Pancreas (tissue), 10 donors: ENCODE measurements at regions not wholly inside any gene's neighbourhood (a gene's known extent, or its start where the extent isn't known, plus 50 kb on each side); places are given as distances from the start of the nearest gene placed in this dataset.

Experiments used
- ATAC-seq, 4 donors: fragments of 200-7000 bp; cut with Tn5 transposase; one replicate each; pipeline versions ENCODE4 v1.8.0 to v1.9.1; 2020; ENCODE audit warnings: mild to moderate bottlenecking in 4 of 4, moderate library complexity in 4 of 4
- DNase-seq, 6 donors: peaks; one replicate each; pipeline ENCODE4 v3.0.0-alpha.2; 2020
- FAIRE-seq: peaks from 2 replicates; lab custom pipeline; 2012; peaks lifted over from hg19 to GRCh38; lab: Jason Lieb, UNC
- H3K27ac ChIP-seq, 4 donors: fragments of 200-600 bp; sonication (generic); 1 replicate in 3 of 4; 2 replicates in 1 of 4; pipeline versions ENCODE4 v1.5.0 to v1.8.0; 2020
- H3K27me3 ChIP-seq, 4 donors: fragments of 200-600 bp; one replicate each; pipeline ENCODE4 v1.8.0; 2021
- H3K36me3 ChIP-seq, 3 donors: fragments of 200-600 bp; sonication (generic) in 1 of 3; one replicate each; pipeline versions ENCODE4 v1.5.0 to v1.8.0; 2020 to 2021
- H3K4me1 ChIP-seq, 3 donors: fragments of 200-600 bp; one replicate each; pipeline ENCODE4 v1.8.0; 2021
- H3K4me3 ChIP-seq, 4 donors: fragments of 200-600 bp; sonication (generic) in 2 of 4; one replicate each; pipeline versions ENCODE4 v1.5.0 to v1.8.0; 2020 to 2021
- H3K9me3 ChIP-seq, 4 donors: fragments of 200-600 bp; one replicate each; pipeline ENCODE4 v1.8.0; 2021
- CTCF ChIP-seq, 4 donors: fragments of 200-600 bp; sonication (generic) in 3 of 4; IDR thresholded peaks; one replicate each; pipeline versions ENCODE4 v1.5.0 to v1.8.0; 2021; ENCODE audit warnings: antibody characterized with exemption in 4 of 4
- WGBS, 2 donors: extraction: QIAGEN DNeasy Blood & Tissue Kit; methylation state at CpG; one replicate each; pipeline ENCODE4 v1.1.7; 2013; 5-methylcytosine and 5-hydroxymethylcytosine counted together
- intact Hi-C, 3 donors: fragments of 100-400 bp; cut with DNase I; formaldehyde crosslinking; loops; one replicate each; pipeline versions ENCODE4 v1.11.1 to v1.14.2; 2022
- donor health status: healthy with polysubstance abuse.
- donor health status: DM: no; HTN: no; CAD: no; lungs with moderate emphysema.
- donor health status: DM: no; HTN: no; CAD: no.
- donor health status: control.
- donor health status: control.
- donor health status: Bipolar disorder and iron deficiency.
- donor health status: DM: yes; HTN: yes; CAD: no.
- donor health status: DM: no; HTN: no; CAD: no.
- donor health status: DM: no; HTN: no; CAD: no.
- donor health status: DM: yes; HTN: yes; CAD: no.

- Histone ChIP-seq H3K4me1 (no peaks in the 10 kb centered on the region), H3K4me3 (no peak overlapping the region), H3K36me3 (no peaks in the 10 kb centered on the region), H3K27ac (no peak overlapping the region), H3K9me3 (no peaks in the 10 kb centered on the region), H3K27me3 (no peaks in the 10 kb centered on the region)
- intact Hi-C loops = no loop called here
- no peak for TF ChIP-seq CTCF (IDR thresholded peaks at IDR 0.05)
- ATAC-seq (no peak), FAIRE-seq (no peak), DNase-seq (no peak)
- WGBS, 2 donors = 63 to 81% methylated on average over 2 of the region's 2 CpGs
Observed at GRCh38 chr14:38469156-38469555, 213.3 kb upstream of the CLEC14A start.

- Histone ChIP-seq H3K27me3 (no peaks in the 10 kb centered on the region), H3K36me3 (no peaks in the 10 kb centered on the region), H3K4me3 (no peak overlapping the region), H3K9me3 (no peaks in the 10 kb centered on the region), H3K27ac (no peak overlapping the region), H3K4me1 (no peaks in the 10 kb centered on the region)
- FAIRE-seq (no peak), DNase-seq (no peak), ATAC-seq (no peak)
- 58 to 69% methylated on average over 3 of the region's 3 CpGs for WGBS, 2 donors
- intact Hi-C loops = no loop called here
- TF ChIP-seq CTCF (IDR thresholded peaks at IDR 0.05) = no peak
Observed at GRCh38 chr14:38442208-38442607, 186.3 kb upstream of the CLEC14A start.

- no peak for DNase-seq
- Histone ChIP-seq H3K27me3 (no peaks in the 10 kb centered on the region), H3K4me3 (no peak overlapping the region), H3K36me3 (no peaks in the 10 kb centered on the region), H3K27ac (no peak overlapping the region), H3K9me3 (no peaks in the 10 kb centered on the region), H3K4me1 (no peaks in the 10 kb centered on the region)
- intact Hi-C loops = no loop called here
- no peak for FAIRE-seq
- whole genome bisulfite sequencing, 2 donors = 66 to 73% methylated on average over 2 of the region's 2 CpGs
- no peak for TF ChIP-seq CTCF (IDR thresholded peaks at IDR 0.05)
- ATAC-seq = no peak
Observed at GRCh38 chr14:38432186-38432585, 176.3 kb upstream of the CLEC14A start.

GRCh38 chr14:38431156-38431555, 175.3 kb upstream of the CLEC14A start:
- Histone ChIP-seq H3K4me1 (no peaks in the 10 kb centered on the region), H3K36me3 (no peaks in the 10 kb centered on the region), H3K27me3 (no peaks in the 10 kb centered on the region), H3K27ac (no peak overlapping the region), H3K9me3 (no peaks in the 10 kb centered on the region), H3K4me3 (no peak overlapping the region)
- ATAC-seq = no peak
- TF ChIP-seq CTCF (IDR thresholded peaks at IDR 0.05) = no peak
- intact Hi-C loops = no loop called here
- WGBS, 2 donors = 62 to 74% methylated on average over 4 of the region's 4 CpGs
- no peak for DNase-seq
- no peak for FAIRE-seq

GRCh38 chr14:38430522-38430921, 174.6 kb upstream of the CLEC14A start:
- Histone ChIP-seq H3K4me3 (no peak overlapping the region), H3K36me3 (no peaks in the 10 kb centered on the region), H3K27ac (no peak overlapping the region), H3K27me3 (no peaks in the 10 kb centered on the region), H3K4me1 (no peaks in the 10 kb centered on the region), H3K9me3 (no peaks in the 10 kb centered on the region)
- intact Hi-C loops = no loop called here
- DNase-seq = no peak
- ATAC-seq = no peak
- FAIRE-seq = no peak
- 69 to 80% methylated on average over 2 of the region's 2 CpGs for WGBS, 2 donors
- no peak for TF ChIP-seq CTCF (IDR thresholded peaks at IDR 0.05)
